DMS53 (cell line): ENCODE measurements at regions not wholly inside any gene's neighbourhood (a gene's known extent, or its start where the extent isn't known, plus 50 kb on each side); places are given as distances from the start of the nearest gene placed in this dataset.
"Not testable (repeated sequence)": the region's sequence is repeated elsewhere in the genome, so short reads cannot be mapped to it uniquely, and the experiment has no call there.

Experiments used
- DNase-seq: peaks from one replicate; lab custom pipeline; 2025; lab: John Stamatoyannopoulos, UW

- no peak for DNase-seq
Observed at GRCh38 chr22:34841911-34842310, 224.0 kb upstream of the ISX start.

GRCh38 chr22:34842630-34843029 is 223.3 kb upstream of the ISX start:
- DNase-seq = no peak

GRCh38 chr22:34843743-34844142 is 222.2 kb upstream of the ISX start:
- not testable (repeated sequence) for DNase-seq

- DNase-seq = no peak
Observed at GRCh38 chr22:34845391-34845790, 220.6 kb upstream of the ISX start.

GRCh38 chr22:34847072-34847471 is 218.9 kb upstream of the ISX start:
- DNase-seq = no peak

GRCh38 chr22:34849965-34850364 is 216.0 kb upstream of the ISX start:
- DNase-seq = no peak

- no peak for DNase-seq
Observed at GRCh38 chr22:34851918-34852662, 213.9 kb upstream of the ISX start.

- no peak for DNase-seq
Observed at GRCh38 chr22:34855471-34855870, 210.5 kb upstream of the ISX start.

- no peak for DNase-seq
Observed at GRCh38 chr22:34858066-34858465, 207.9 kb upstream of the ISX start.

- DNase-seq = no peak
Observed at GRCh38 chr22:34861787-34862186, 204.2 kb upstream of the ISX start.

- no peak for DNase-seq
Observed at GRCh38 chr22:34866081-34866480, 199.9 kb upstream of the ISX start.

GRCh38 chr22:34866495-34867131 is 199.3 kb upstream of the ISX start:
- no peak for DNase-seq

- no peak for DNase-seq
Observed at GRCh38 chr22:34877506-34877905, 188.5 kb upstream of the ISX start.

- no peak for DNase-seq
Observed at GRCh38 chr22:34878171-34878570, 187.8 kb upstream of the ISX start.

- no peak for DNase-seq
Observed at GRCh38 chr22:34879001-34879400, 187.0 kb upstream of the ISX start.

- no peak for DNase-seq
Observed at GRCh38 chr22:34880662-34881061, 185.3 kb upstream of the ISX start.

GRCh38 chr22:34881453-34881852 is 184.5 kb upstream of the ISX start:
- DNase-seq = no peak

- DNase-seq = no peak
Observed at GRCh38 chr22:34885852-34886251, 180.1 kb upstream of the ISX start.

GRCh38 chr22:34886391-34886790 is 179.6 kb upstream of the ISX start:
- DNase-seq = no peak

- no peak for DNase-seq
Observed at GRCh38 chr22:34886812-34887211, 179.1 kb upstream of the ISX start.

- DNase-seq = no peak
Observed at GRCh38 chr22:34897126-34897525, 168.8 kb upstream of the ISX start.

- DNase-seq = no peak
Observed at GRCh38 chr22:34902335-34902734, 163.6 kb upstream of the ISX start.

GRCh38 chr22:34903416-34903815 is 162.5 kb upstream of the ISX start:
- no peak for DNase-seq

- no peak for DNase-seq
Observed at GRCh38 chr22:34904486-34904885, 161.5 kb upstream of the ISX start.
